HTR-8/SVneo (cell line): ENCODE measurements at regions not wholly inside any gene's neighbourhood (a gene's known extent, or its start where the extent isn't known, plus 50 kb on each side); places are given as distances from the start of the nearest gene placed in this dataset.
"Not testable (repeated sequence)": the region's sequence is repeated elsewhere in the genome, so short reads cannot be mapped to it uniquely, and the experiment has no call there.

Experiments
- DNase-seq: peaks from one replicate; pipeline ENCODE4 v3.0.0; 2011; ENCODE audit warnings: low spot score, mixed read lengths; ENCODE audit not compliant: insufficient read length
- FAIRE-seq: peaks from 2 replicates; lab custom pipeline; 2011; peaks lifted over from hg19 to GRCh38; lab: Jason Lieb, UNC

- DNase-seq, FAIRE-seq: not testable (repeated sequence)
Measured at GRCh38 chr5:14020944-14021343, 76.5 kb upstream of the DNAH5 start.

GRCh38 chr5:14019768-14020290 lies 75.3 kb upstream of the DNAH5 start:
- DNase-seq (no peak), FAIRE-seq (peak; percentile 62)

GRCh38 chr5:14017904-14018303 lies 73.4 kb upstream of the DNAH5 start:
- DNase-seq (no peak), FAIRE-seq (peak; percentile 54)

GRCh38 chr5:14016549-14016948 lies 72.1 kb upstream of the DNAH5 start:
- DNase-seq, result no peak

GRCh38 chr5:14011089-14012020 lies 66.9 kb upstream of the DNAH5 start:
- DNase-seq (peak; percentile 97), FAIRE-seq (peak; percentile 98)

More at GRCh38 chr5:14016549-14016948, 72.1 kb upstream of the DNAH5 start:
- no peak for FAIRE-seq

- FAIRE-seq, result peak; percentile 46
- DNase-seq, result no peak
Measured at GRCh38 chr5:14009575-14009974, 65.1 kb upstream of the DNAH5 start.

- DNase-seq, result no peak
Measured at GRCh38 chr5:14008819-14009311, 64.4 kb upstream of the DNAH5 start.

GRCh38 chr5:14006823-14007520 lies 62.5 kb upstream of the DNAH5 start:
- no peak for DNase-seq
- no peak for FAIRE-seq

More at GRCh38 chr5:14008819-14009311, 64.4 kb upstream of the DNAH5 start:
- FAIRE-seq, result no peak

- DNase-seq, result no peak
- no peak for FAIRE-seq
Measured at GRCh38 chr5:14004598-14005394, 60.3 kb upstream of the DNAH5 start.

- FAIRE-seq, result no peak
- DNase-seq, result no peak
Measured at GRCh38 chr5:14003936-14004335, 59.4 kb upstream of the DNAH5 start.

- FAIRE-seq, result peak; percentile 52
Measured at GRCh38 chr5:14003513-14003912, 59.0 kb upstream of the DNAH5 start.

GRCh38 chr5:13998254-13998653 lies 53.8 kb upstream of the DNAH5 start:
- DNase-seq (no peak), FAIRE-seq (no peak)

More at GRCh38 chr5:14003513-14003912, 59.0 kb upstream of the DNAH5 start:
- DNase-seq, result no peak

GRCh38 chr5:13997514-13997913 lies 53.0 kb upstream of the DNAH5 start:
- FAIRE-seq, result no peak

GRCh38 chr5:13994621-13995253 lies 50.2 kb upstream of the DNAH5 start:
- FAIRE-seq (peak; percentile 80), DNase-seq (no peak)

More at GRCh38 chr5:13997514-13997913, 53.0 kb upstream of the DNAH5 start:
- DNase-seq, result no peak
